ENCODE measurements at regions not wholly inside any gene's neighbourhood (a gene's known extent, or its start where the extent isn't known, plus 50 kb on each side); places are given as distances from the start of the nearest gene placed in this dataset.

DNA sequence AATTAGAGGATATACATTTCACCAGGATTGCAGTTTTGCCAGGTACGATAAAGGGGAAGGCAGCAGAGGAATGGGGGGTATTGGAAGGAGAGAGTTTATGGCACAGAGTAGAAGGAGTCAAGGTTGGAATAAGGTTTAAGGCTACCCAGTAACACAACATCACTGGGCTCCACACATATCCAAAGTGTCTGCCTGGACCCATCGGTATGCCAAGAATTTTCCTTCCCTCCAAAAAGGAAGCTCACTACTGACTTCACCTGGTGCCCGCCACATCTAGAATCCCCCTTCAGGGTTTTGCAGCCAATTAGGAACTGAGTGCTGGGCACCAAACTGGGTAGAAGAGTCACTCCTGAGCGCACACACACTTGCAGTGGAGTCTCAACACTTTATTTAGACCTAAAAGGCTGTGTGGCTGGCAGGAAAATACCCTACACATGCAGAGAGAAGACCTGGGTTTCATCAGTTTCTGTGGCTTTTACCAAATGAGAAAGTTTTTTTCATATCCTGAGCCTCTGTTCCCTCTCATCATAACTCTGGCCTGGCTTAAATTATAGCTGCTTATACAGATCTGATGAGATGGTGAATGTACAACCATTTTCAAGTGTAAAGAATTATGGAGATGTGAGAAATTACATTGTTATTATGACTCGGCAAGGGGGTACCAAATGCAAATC, 190.8 kb upstream of the LPP start:
- intact Hi-C loops (cut with DNase I; ENCODE audit: low total_unique reads) = no loop called here

DNA sequence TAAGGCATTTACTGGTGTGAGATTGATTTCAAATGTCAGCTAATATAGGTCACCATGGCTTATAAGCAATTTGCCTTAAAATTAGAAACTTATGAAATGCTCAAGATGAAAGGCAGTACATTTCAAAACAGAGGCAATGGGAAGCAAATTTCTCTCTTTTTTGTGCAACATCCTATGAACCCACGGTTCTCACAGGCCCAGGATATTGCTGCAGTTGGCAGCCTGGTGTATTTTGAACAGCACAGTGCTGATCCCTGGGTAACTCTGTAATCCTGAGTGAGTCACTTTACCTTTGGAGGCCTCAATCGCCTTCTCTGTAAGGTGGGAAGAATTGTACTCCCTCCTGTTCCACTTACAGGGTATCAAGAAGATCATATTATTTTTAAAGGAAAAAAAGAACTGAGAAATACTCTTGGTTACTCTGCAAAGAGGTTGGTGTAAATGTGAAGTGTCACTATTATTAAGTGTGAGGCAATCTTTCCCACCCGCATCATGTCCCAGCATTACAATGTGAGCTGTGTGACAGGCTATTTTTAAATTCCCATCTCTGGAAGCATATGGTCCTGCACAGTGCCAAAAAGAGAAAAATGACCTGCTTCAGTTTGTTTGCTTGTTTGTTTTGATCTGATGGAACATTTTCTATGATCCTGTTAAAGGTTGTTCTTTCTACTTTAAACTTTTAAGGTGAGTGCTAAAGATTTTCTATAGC, 190.1 kb upstream of the LPP start:
- TF ChIP-seq CTCF (IDR thresholded peaks at IDR 0.05) = no peak
- TF ChIP-seq POLR2A (IDR thresholded peaks at IDR 0.05) = no peak
- DNase-seq (ENCODE audit: low spot score in 2 of 2) = no peak
- intact Hi-C loops (cut with DNase I; ENCODE audit: low total_unique reads) = no loop called here
- 51 to 52% methylated on average over 3 of the region's 3 CpGs for WGBS, 2 donors
- no peak overlapping the region for H3K4me3 ChIP-seq (ENCODE audit: low read depth, poor library complexity, severe bottlenecking)

More for the DNA sequence above, 190.8 kb upstream of the LPP start:
- no peak for DNase-seq (ENCODE audit: low spot score in 2 of 2)
- no peak overlapping the region for H3K4me3 ChIP-seq (ENCODE audit: low read depth, poor library complexity, severe bottlenecking)
- WGBS, 2 donors = 90 to 93% methylated on average over 5 of the region's 5 CpGs
- no peak for TF ChIP-seq POLR2A (IDR thresholded peaks at IDR 0.05)

- TF ChIP-seq CTCF (IDR thresholded peaks at IDR 0.05) (no peak), POLR2A (IDR thresholded peaks at IDR 0.05) (no peak)
- DNase-seq (ENCODE audit: low spot score in 2 of 2) = no peak
- WGBS, 2 donors = 86 to 95% methylated on average over 2 of the region's 2 CpGs
- no peak overlapping the region for H3K4me3 ChIP-seq (ENCODE audit: low read depth, poor library complexity, severe bottlenecking)
- intact Hi-C loops (cut with DNase I; ENCODE audit: low total_unique reads) = no loop called here
These were observed 189.2 kb upstream of the LPP start for GRCh38 chr3:187964760-187965159.

DNA sequence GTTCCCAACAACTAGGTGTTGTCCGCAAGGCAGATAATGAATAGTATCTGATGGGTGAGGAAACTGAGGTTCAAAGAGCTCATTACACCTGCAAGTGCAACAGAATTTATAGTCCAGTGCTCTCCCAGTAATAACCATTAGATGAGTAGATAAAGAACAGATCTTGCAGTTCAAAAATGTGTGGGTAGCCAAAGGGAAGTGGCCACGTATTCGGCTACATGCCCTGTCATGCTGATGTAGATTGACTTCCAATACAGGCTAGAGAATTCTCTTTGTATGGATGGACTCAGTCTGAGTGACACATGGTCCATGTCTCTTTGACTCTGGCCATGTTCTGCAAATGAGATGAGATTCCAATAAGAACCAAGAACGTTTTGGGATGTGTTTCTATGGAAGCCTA, 187.9 kb upstream of the LPP start:
- H3K4me3 ChIP-seq (ENCODE audit: low read depth, poor library complexity, severe bottlenecking) = no peak overlapping the region
- DNase-seq (ENCODE audit: low spot score in 2 of 2) = no peak
- WGBS, 2 donors = 55 to 67% methylated on average over 4 of the region's 4 CpGs
- intact Hi-C loops (cut with DNase I; ENCODE audit: low total_unique reads) = no loop called here
- TF ChIP-seq CTCF (IDR thresholded peaks at IDR 0.05) (no peak), POLR2A (IDR thresholded peaks at IDR 0.05) (no peak)

DNA sequence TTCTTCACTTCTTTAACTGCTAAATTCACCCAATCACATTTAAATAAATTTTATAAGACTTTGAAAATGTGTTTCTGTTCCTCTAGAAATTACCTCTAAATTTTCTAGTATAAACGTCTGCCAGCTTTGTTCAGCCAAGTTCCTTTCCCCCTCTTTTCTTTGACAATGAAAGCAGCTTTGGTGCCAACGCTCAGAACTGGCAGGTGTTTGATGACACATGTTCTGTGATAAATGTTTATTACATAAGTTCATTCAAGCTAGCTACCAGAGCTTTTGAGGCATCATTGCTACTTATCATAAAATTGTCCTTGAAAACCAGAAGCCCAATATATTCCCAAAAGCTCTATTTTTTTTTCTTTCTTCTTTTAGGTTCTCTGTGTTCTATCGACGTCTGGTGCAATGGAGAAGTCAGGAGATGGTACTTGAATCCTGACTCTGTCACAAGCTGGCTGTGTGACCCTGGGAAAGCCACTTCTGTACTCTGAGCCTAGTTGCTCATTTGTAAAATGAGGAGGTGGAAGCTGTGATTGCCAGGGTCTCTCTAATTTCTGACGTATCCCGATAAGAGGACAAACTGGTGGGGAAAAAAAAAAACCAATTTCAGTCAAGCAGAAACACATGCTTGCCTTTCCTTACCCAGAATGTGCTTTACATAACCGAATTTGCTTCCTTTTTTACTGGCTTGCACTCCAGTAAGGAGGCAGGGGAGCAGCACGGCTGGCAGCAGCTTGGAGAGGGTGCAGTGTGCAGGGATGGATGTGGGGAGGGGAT, 187.1 kb upstream of the LPP start:
- no peak overlapping the region for H3K4me3 ChIP-seq (ENCODE audit: low read depth, poor library complexity, severe bottlenecking)
- 49 to 50% methylated on average over 8 of the region's 8 CpGs for WGBS, 2 donors
- TF ChIP-seq CTCF (IDR thresholded peaks at IDR 0.05) = no peak
- TF ChIP-seq POLR2A (IDR thresholded peaks at IDR 0.05) = no peak
- no peak for DNase-seq (ENCODE audit: low spot score in 2 of 2)
- intact Hi-C loops (cut with DNase I; ENCODE audit: low total_unique reads) = no loop called here

GRCh38 chr3:187967993-187968392, 186.0 kb upstream of the LPP start:
- 57 to 58% methylated on average over 5 of the region's 5 CpGs for WGBS, 2 donors
- DNase-seq (ENCODE audit: low spot score in 2 of 2) = no peak

More at GRCh38 chr3:187967993-187968392, 186.0 kb upstream of the LPP start:
- no peak overlapping the region for H3K4me3 ChIP-seq (ENCODE audit: low read depth, poor library complexity, severe bottlenecking)
- no peak for TF ChIP-seq POLR2A (IDR thresholded peaks at IDR 0.05)
- TF ChIP-seq CTCF (IDR thresholded peaks at IDR 0.05) = no peak
- intact Hi-C loops (cut with DNase I; ENCODE audit: low total_unique reads) = no loop called here

Data from lower leg skin (tissue), 4 donors.